NCI-H2107 treated with DMSO at 0.1 percent for 48 hours (cell line): ENCODE measurements at regions not wholly inside any gene's neighbourhood (a gene's known extent, or its start where the extent isn't known, plus 50 kb on each side); places are given as distances from the start of the nearest gene placed in this dataset.
"Not testable (repeated sequence)": the region's sequence is repeated elsewhere in the genome, so short reads cannot be mapped to it uniquely, and the experiment has no call there.

Experiments
- DNase-seq: peaks from one replicate; lab custom pipeline; 2025; ENCODE audit not compliant: unreplicated experiment; lab: John Stamatoyannopoulos, UW

DNA sequence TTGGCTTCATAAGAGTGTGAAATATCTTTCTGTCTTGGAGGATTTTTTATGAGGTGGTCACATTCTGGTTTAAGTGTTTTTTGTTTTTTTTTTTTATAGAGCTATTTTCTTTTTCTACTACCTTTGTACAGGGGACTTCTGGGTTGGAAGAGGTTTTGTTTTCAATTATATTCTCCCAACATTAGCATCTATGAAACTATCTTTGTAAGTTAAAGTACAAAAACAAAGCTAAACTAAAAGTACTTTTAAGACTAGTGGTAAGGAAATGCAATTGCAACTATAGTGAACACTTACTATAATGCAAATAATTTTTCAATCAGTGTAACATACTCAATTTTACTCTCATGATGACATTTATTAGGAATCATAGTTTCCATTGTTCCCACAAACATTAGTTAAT is 688.2 kb downstream of the SI start:
- DNase-seq, result no peak

DNA sequence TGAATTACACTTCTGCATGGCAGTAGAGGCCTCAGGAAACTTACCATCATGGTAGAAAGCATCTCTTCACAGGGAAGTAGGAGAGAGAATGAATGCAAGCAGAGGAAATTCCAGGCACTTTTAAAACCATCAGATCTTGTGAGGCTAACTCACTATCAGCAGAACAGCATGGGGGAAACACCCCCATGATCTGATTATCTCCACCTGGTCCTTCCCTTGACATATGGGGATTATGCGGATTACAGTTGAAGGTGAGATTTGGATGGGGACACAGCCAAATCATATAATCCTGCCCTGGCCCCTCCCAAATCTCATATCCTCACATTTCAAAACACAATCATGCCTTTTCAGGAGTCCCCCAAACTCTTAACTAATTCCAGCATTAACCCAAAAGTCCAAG is 691.1 kb downstream of the SI start:
- DNase-seq, result no peak

DNA sequence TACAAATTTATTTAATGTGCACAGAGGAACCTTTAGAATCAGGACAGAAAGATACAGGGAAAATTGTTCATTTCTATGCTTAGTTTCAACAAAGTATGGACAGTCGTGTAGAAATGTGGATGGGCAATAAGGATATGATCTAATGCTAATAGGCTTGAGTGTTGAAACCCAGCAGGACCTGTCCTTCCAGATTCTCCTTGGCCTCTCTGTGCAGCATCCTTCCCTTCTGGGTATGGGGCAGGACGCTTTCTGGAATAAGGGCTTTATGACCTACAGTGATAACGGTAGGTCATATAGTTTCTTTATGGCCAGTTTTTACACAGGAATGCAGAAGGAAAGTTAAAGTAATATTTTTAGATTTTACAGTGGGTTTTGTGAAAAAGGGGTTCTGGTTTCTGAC is 698.1 kb downstream of the SI start:
- DNase-seq, result no peak

DNA sequence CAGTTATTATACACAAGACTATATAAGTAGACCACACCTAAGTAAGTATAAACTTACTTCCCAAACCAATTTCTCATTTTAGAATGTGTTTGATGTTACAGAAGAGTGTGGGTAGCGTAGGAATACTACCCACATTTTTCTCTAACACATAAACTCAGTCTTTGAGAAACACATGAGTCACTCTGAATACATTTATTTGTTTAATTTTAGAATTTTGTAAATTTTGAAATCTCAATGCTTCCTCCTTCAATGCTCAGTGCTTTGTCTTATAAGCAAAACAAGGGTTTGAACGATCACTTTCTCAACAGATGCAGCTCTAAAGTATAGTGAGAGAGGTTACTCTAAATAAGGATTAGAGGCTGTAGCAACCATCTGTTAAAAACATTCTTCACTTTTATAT is 700.8 kb downstream of the SI start:
- DNase-seq, result no peak

DNA sequence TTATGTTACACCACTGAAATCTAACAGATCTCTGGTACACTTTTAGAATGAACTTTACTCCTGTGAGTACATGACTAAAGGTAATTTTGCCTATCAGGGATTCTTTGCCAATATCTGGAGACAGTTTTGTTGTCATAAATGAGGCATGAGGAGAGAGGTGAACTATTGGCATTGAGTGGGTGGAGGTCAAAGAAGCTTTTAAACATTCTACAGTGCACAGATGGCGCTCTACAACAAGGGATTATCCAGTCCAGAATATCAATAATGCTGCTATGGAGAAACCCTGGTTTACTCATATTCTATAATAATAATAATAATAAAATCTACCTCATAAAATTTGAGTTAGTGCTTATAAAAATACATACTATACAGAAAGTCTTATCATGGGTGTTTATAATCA is 702.3 kb downstream of the SI start:
- DNase-seq, result no peak

DNA sequence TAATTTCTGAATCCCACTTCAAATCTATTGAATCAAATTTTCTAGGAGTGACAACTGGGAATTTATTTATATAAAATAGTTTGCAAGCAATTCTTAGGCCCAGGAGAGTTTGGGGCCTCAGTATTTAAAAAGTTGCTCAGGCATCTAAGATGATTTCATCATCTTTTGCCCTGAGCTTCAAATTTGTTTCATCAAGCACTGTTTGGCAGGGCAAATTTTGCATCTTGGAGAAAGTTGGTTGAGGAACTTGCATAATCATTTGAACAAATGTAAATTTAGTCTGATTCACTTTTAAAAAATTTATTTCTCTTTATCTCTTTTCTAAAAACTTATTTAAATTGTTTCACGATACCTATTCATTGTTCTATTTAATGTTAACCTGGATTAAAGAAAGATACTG is 702.8 kb downstream of the SI start:
- no peak for DNase-seq

DNA sequence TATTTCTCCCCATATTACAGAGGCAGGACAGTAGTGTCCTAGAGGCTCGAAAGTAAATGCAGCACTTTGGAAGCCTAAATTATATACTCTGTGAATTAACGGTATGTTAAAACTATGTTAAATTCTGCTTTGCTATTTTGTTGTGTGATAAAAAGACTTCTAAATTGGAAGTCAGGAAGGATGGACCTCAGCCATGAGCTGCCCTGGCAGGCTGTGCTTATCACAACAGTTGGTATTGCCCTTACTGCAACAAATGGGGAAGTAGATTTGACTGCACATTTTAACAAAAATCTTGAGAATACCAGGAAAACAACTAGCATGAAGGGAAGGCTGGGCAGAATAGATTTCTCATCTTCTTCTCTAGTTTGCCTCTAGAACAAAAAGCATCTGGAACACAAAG is 706.6 kb downstream of the SI start:
- no peak for DNase-seq

DNA sequence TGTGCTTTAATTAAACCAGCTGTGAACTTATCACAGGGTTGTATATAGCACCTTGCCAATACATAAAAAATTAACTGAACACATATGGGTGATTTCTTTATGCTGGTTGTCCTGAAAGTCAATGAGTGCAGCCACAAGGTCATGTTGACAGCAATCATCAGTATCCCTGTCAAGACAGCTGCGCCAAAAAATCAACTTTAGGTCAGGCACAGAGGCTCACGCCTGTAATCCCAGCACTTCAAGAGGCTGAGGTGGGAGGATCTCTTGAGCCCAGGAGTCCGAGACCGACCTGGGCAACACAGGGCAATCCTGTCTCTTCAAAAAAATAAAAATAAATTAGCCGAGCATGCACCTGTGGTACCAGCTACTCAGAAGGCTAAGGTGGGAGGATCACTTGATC is 707.3 kb downstream of the SI start:
- no peak for DNase-seq

DNA sequence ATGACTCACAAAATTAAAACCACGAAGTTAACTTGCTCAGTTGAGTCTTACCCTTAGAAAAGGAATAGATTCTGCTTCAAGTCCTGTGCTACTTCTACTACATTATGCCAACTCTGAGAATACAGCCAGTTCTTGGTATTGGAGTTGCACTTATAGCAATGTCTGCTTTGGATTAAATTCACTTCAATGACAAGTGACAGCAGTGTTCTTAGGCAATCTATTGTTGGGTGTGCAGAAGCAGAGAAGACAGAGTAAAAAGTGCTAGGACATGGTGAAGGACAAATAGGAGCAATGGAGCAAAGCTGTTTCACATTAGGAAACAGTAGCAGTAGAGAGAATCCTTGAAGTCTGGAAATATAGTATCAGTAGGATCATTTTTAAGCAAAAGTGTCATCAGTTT is 713.1 kb downstream of the SI start:
- no peak for DNase-seq

DNA sequence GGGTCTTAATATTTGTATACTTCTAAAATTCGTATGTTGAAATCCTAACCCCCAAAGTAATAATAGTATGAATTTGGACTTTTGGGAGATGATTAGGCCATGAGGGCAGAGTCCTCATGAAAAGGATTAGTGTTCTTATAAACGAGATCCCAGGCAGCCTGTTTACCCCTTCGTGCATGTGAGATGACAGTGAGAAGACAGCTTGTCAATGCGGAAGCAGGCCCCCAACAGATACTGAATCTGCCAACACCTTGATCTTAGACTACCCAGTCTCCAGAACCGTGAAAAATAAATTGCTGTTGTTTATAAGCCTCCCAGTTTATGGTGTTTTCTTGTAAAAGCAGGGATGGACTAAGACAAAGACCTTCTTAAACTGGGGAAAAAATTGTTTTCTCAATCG is 714.2 kb downstream of the SI start:
- DNase-seq, result no peak

DNA sequence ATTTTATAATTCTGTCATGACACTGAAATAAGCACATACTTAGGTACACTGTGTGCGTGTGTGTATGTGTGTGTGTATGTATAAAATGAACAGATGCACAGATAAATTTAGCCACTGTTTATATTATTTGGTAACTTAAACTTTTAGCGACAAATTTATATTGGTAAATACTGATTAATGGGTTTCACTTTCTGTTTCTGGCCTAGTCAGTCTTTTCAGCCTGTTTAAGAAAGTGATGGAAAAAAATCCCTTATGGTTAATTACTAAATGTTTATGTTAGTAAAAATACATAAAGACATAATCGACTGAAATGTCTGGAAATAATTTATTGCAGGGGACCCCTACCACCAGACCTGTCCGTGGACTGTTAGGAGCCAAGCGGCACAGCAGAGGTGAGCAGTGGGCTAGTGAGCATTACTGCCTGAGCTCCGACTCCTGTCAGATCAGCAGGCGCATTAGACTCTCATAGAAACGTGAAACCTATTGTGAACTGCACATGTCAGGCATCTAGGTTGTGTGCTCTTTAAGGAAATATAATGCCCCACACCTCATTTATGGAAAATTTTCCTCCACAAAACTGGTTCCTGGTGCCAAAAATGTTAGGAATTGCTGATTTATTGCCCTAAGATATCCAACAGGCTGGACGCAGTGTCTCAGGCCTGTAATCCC is 717.4 kb downstream of the SI start:
- DNase-seq, result no peak

DNA sequence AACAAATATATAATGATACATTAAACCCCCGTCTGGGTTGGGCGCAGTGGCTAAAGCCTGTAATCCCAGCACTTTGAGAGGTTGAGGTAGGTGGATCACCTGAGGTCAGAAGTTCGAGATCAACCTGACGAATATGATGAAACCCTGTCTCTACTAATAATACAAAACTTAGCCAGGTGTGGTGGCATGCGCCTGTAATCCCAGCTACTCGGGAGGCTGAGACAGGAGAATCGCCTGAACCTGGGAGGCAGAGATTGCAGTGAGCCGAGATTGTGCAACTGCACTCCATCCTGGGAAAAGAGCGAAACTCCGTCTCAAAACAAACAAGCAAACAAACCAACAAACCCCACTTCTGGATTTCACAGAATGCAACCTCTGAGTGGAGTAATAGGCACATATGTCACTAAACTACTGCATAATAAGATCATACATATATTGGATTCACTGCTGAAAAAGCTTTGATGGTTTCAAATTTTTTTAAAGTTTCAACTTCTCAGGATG is 718.2 kb downstream of the SI start:
- DNase-seq, result no peak

DNA sequence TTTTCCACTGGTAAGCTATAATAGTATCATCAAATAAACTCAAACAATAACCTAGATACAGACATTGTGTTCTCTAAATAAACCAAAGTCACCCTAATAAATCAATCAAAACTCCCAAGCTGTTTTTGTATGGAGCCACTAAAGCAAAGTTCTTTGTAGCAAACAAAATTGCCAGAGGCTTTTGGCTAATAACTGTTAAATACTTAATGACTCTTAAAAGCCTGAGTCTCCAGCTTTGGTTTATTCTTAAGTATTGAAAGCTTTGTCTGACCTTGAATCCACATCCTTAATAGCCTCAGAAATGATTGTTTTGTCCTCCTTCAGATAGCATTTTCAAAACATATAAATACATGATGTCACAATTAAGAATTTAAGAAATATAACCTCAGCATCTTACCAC is 725.3 kb downstream of the SI start:
- DNase-seq, result no peak

DNA sequence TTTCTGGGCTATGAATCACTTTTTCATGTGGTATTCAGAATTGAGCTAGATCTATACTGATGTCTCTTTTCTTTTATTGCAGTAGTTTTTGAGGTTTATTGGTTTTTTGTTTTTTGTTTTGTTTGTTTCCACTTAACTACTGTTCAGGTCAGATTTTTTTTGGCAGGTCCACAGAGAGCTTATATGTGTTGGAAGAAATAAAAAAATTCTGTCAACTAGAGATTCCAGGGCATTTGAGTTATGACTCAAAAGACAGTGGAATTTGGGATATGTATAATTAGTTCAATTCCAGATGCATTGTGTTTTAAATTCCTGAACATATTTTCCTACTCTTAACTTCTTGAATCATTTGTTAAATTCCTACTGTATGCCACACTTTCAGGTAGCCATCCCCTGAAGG is 727.2 kb downstream of the SI start:
- DNase-seq, result no peak

DNA sequence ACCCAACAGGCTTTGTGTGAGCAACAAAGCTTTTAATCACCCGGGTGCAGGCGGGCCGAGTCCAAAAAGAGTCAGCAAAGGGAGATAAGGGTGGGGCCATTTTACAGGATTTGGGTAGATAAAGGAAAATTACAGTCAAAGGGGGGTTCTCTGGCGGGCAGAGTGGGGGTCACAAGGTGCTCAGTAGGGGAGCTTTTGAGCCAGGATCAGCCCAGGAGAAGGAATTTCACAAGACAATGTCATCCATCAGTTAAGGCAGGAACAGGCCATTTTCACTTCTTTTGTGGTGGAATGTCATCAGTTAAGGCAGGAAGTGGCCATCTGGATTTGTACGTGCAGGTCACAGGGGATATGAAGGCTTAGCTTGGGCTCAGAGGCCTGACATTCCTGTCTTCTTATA is 736.1 kb downstream of the SI start:
- not testable (repeated sequence) for DNase-seq

DNA sequence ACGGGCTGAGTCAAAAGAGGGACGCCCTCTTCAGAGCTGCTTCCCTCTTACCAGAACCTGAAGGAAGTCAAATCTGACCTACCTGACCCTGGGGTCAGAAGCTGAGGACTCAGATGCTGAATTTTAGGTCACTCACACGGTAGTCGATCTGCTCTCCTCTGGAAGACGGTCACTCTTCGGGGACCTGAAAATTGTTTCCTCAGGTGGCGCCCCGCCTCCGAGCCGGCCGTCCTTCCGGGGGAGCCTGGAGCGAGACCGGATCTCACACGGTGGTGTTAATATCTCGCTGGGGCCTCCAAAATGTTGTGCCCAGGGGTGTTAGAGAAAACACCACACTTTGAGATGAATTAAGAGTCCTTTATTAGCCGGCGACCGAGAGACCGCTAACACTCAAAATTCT is 737.2 kb downstream of the SI start:
- DNase-seq, result no peak

DNA sequence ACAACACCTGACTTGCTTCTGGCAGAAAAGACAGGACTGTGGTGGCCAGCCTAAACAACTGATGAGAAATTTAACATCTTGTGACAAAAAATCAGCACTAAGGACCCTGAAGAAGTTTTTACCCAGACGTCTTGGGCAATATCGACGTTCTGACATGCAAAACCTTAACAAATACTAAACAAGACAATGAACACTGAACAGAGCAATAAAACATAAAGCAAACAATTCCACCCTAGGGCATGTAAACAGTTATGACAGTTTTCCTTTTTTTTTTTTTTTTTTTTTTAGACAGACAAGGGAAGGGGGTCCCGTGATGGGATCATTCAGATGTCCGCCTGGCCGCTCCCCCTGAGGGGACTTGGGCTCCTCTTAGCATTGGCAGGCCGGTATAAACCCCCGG is 738.0 kb downstream of the SI start:
- DNase-seq, result no peak

DNA sequence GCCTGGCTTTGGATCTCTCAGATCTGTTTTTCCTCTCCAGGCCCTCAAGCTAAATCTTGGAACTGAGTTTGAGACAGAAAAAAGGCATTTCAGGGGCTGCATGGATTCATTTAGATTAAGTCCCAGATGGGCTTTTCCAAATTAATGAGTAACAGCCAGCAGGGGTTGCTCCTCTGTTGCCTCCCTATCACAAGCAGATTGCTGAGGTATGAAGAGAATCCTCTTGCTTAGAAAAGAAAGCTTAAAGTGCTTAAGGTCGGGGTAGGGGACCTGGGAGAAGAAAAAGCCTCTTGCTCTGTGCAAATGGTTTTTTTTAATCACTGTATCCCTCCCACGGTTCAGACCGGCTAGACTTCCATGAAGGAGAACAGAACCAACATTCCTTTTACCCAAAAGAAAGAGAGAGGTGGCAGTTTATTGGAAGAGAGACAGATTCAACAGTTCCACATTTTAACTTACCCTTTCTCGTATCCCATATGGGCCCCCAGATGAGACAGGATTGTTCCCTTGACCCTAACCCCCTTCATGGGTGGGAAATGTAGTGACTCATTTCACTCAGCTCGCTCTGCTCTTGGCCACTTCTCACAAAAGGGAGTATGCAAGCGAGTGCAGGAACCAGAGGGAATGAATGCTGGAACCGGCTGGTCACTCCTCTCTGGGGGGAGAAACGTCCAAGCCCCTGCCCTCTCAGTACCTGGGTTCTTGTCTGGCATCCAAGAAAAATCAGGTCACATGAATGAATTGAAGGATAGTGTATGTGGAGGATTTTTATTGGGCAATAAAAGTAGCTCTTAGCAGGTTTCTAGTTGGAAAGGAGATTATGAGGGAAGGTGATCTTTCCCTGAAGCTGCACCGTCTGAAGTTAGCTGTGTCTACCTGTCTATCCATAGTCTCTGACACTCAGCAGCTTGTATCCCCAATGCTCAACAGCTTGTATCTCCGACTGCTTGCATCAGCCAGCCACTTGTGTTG is 745.2 kb downstream of the SI start:
- no peak for DNase-seq

DNA sequence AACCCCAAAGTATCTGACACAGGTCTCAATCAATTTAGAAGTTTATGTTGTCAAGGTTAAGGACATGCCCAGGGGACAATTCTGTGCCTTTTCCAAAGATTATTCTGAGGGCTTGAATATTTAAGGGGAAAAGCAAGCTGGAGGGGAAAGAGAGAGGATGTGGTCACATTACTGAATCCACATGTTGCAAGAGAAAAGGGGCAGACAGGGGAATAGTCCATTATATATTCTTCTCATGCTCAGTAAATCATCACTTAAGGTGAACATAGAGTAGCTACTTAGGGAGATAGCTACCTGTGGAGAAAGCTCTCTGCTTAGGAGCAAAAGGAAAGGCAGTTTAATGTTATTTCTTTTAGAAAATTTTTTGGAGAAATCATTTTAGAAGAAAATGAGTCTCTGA is 751.6 kb downstream of the SI start:
- DNase-seq, result no peak

DNA sequence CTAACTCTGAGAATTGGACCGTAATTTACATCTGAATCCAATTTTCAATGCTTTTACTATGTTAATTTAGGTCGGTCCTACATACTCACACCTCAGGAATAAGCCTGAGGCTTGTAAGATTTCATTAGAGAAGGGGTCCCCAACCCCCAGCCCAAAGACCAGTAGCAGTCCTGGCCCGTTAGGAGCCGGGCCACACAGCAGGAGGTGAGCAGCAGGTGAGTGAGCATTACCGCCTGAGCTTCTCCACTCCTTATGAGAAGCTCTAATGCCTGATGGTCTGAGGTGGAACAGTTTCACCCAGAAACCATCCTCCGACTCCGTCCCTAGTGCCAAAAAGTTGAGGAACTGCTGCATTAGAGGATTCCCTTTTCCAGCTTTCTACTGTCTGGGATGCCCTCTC is 757.3 kb downstream of the SI start:
- DNase-seq, result no peak

DNA sequence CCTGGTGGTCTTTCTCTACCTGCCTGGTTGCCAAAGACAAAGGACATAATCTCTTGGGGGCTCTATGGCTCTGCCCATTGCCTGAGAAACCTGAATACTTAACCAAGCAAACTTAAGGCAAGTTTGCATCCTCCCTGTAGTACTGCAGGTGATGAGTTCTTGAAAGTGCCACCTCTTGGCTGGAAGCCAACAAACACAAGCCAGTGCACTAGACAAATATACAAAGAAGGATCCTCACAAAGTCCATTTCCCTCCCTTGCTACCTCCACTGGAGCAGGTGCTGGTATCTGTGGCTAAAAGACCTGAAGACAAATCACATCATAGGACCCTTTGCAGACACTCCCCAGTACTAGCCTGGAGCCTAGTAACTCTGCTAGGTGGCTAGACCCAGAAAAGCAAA is 772.3 kb downstream of the SI start:
- DNase-seq, result no peak

DNA sequence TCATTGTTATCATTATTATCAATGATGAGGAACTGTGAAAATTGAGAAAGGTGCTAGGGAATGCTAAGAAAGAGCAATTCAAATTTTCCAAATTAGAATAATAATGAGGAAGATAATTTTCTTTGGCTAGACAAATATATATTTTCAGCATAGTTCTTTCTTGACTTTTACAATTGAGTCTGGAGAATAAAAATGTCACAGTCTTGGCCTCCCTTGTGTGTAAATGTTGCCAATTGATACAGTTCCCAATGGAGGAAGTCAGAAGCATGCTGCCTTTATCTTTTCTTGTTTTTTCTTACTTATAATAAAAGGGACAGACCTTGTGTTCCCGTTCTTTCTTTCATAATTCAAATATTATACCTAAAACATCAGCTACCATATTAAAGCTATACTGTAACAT is 774.4 kb downstream of the SI start:
- DNase-seq, result no peak
